ENCODE measurements at regions not wholly inside any gene's neighbourhood (a gene's known extent, or its start where the extent isn't known, plus 50 kb on each side); places are given as distances from the start of the nearest gene placed in this dataset.

GRCh38 chr22:10778296-10778814 lies 4749.6 kb upstream of the OR11H1 start:
- no peak for TF ChIP-seq CTCF (IDR thresholded peaks at IDR 0.05)
- TF ChIP-seq POLR2A (IDR thresholded peaks at IDR 0.05): no peak
- TF ChIP-seq POLR2AphosphoS5 (IDR thresholded peaks at IDR 0.05): no peak

Data from upper lobe of left lung (tissue), 4 donors.